ENCODE measurements at regions not wholly inside any gene's neighbourhood (a gene's known extent, or its start where the extent isn't known, plus 50 kb on each side); places are given as distances from the start of the nearest gene placed in this dataset.

GRCh38 chr6:23177806-23178205, 608.4 kb downstream of the HDGFL1 start:
- no peak for DNase-seq (ENCODE audit: low read depth, low spot score)
- H3K9me2 ChIP-seq (ENCODE audit: insufficient read depth): no peaks in the 10 kb centered on the region
- peaks cover 0 to 4% of the 10 kb centered on the region in 2 experiments; a peak in 1 of 4 replicates for H3K9me3 ChIP-seq (ENCODE audit: control insufficient read depth in 1 of 2, insufficient read depth in 1 of 2, low read depth in 1 of 2, low read length in 2 of 2)
- no peaks in the 10 kb centered on the region for H3K36me3 ChIP-seq (ENCODE audit: control insufficient read depth in 1 of 2, insufficient read depth in 2 of 2, low read length in 2 of 2)
- no TSS peak for BruUV-seq (replicated peaks)
- H4K20me1 ChIP-seq (ENCODE audit: insufficient read depth): no peaks in the 10 kb centered on the region
- POLR2A ChIA-PET: no interaction called here
- H3K4me2 ChIP-seq (ENCODE audit: low read length): no peak overlapping the region
- peaks cover 0 to 19% of the 10 kb centered on the region in 2 experiments; a peak in 2 of 4 replicates for H3K4me1 ChIP-seq (ENCODE audit: control insufficient read depth in 1 of 2, insufficient read depth in 2 of 2, low read length in 2 of 2)
- H2AFZ ChIP-seq (ENCODE audit: low read depth, low read length, poor library complexity, severe bottlenecking): no peak overlapping the region
- RAD21 ChIA-PET (ENCODE audit: low non-redundant PET in 1 of 2, low total read pairs in 2 of 2, uncharacterized antibody in 2 of 2, unreplicated experiment in 2 of 2): no interaction called here
- no peak overlapping the region for H3K4me3 ChIP-seq (replicated peaks in 1 of 2; ENCODE audit: low read depth in 1 of 2, low read length in 2 of 2)
- no peak for ATAC-seq
- CTCF ChIA-PET: no interaction called here
- no peak for TF ChIP-seq POLR2AphosphoS5 (IDR thresholded peaks at IDR 0.05; ENCODE audit: low read depth, low read length)
- no peak for TF ChIP-seq ZFX (IDR thresholded peaks at IDR 0.05)
- no peak for TF ChIP-seq SRF (IDR thresholded peaks at IDR 0.05; ENCODE audit: low read depth)
- no peak for TF ChIP-seq CEBPB (IDR thresholded peaks at IDR 0.05; ENCODE audit: low read depth)
- no peak for TF ChIP-seq CBX3 (IDR thresholded peaks at IDR 0.05; ENCODE audit: low read depth)
- no peak for TF ChIP-seq ATF3 (IDR thresholded peaks at IDR 0.05)
- TF ChIP-seq EZH2 (IDR thresholded peaks at IDR 0.05): no peak
- TF ChIP-seq ZNF274 (IDR thresholded peaks at IDR 0.05; ENCODE audit: low read depth, low read length): no peak
- no peak for TF ChIP-seq TCF7L2 (IDR thresholded peaks at IDR 0.05; ENCODE audit: borderline replicate concordance, extremely low read depth, insufficient read depth, insufficient read length)
- TF ChIP-seq POLR2A (IDR thresholded peaks at IDR 0.05; ENCODE audit: borderline replicate concordance, extremely low read depth, insufficient read depth, insufficient read length): no peak
- no peak for TF ChIP-seq MAX (IDR thresholded peaks at IDR 0.05)
- TF ChIP-seq RAD21 (IDR thresholded peaks at IDR 0.05; ENCODE audit: low read depth): no peak
- no peak for TF ChIP-seq EGR1 (IDR thresholded peaks at IDR 0.05; ENCODE audit: low read depth)
- no peak for TF ChIP-seq FOSL1 (IDR thresholded peaks at IDR 0.05; ENCODE audit: low read depth)
- no peak for TF ChIP-seq ZBTB33 (IDR thresholded peaks at IDR 0.05; ENCODE audit: extremely low read depth, insufficient replicate concordance, low read length)
- TF ChIP-seq SP1 (IDR thresholded peaks at IDR 0.05; ENCODE audit: low read depth): no peak
- no peak for TF ChIP-seq YY1 (IDR thresholded peaks at IDR 0.05; ENCODE audit: extremely low read depth, insufficient replicate concordance, low read depth, low read length)
- no peak for TF ChIP-seq SIN3A (IDR thresholded peaks at IDR 0.05; ENCODE audit: low read depth)
- TF ChIP-seq CTCF (IDR thresholded peaks at IDR 0.05 in 2 of 3, conservative IDR thresholded peaks at IDR 0.05 in 1 of 3; ENCODE audit: borderline replicate concordance in 1 of 3, insufficient read depth in 1 of 3, low read depth in 2 of 3, low read length in 2 of 3): no peak
- intact Hi-C loops (cut with micrococcal nuclease): no loop called here
- H3K27ac ChIP-seq (ENCODE audit: low read depth, low read length): no peak overlapping the region
- H3K79me2 ChIP-seq (ENCODE audit: insufficient read depth, low read length): no peaks in the 10 kb centered on the region
- no peaks in the 10 kb centered on the region for H3K27me3 ChIP-seq (ENCODE audit: insufficient read depth, low read length)
- no peak overlapping the region for H3K9ac ChIP-seq (ENCODE audit: low read length)
